H1 (cell line): ENCODE measurements at regions not wholly inside any gene's neighbourhood (a gene's known extent, or its start where the extent isn't known, plus 50 kb on each side); places are given as distances from the start of the nearest gene placed in this dataset.

Experiments used
- CTCF ChIA-PET: fragments of 300-600 bp; sonication (Branson Sonifier 250); formaldehyde crosslinking; loops from one replicate; lab custom pipeline; 2021; ENCODE audit not compliant: partially characterized antibody; lab: Charles Lee
- POLR2A ChIA-PET: fragments of 300-600 bp; sonication (Branson Sonifier 250); formaldehyde crosslinking; loops from one replicate; lab custom pipeline; 2021; ENCODE audit warnings: inconsistent platforms; ENCODE audit not compliant: partially characterized antibody; lab: Charles Lee
- DNase-seq, 2 experiments: peaks; one replicate each; pipeline versions ENCODE4 v3.0.0 to v3.0.0-alpha.2; 2010 to 2022; ENCODE audit warnings: low spot score in 2 of 2, low read depth in 1 of 2, mixed read lengths in 1 of 2
- FAIRE-seq: peaks from 2 replicates; lab custom pipeline; 2011; peaks lifted over from hg19 to GRCh38; lab: Jason Lieb, UNC
- H2AFZ ChIP-seq: 2 replicates; pipeline ENCODE4 v1.8.1; 2012; ENCODE audit warnings: low read length, inconsistent platforms
- H2AK5ac ChIP-seq: 2 replicates; pipeline ENCODE4 v1.6.1; 2013; ENCODE audit warnings: low read depth, low read length
- H2BK120ac ChIP-seq: replicated peaks from 2 replicates; pipeline ENCODE3; 2013; ENCODE audit warnings: low read depth, low read length, inconsistent platforms
- H2BK12ac ChIP-seq: 2 replicates; pipeline ENCODE4 v1.6.1; 2013; ENCODE audit warnings: low read depth, low read length
- H2BK15ac ChIP-seq: 2 replicates; pipeline ENCODE4 v1.6.1; 2013; ENCODE audit warnings: low read length
- H2BK20ac ChIP-seq: 2 replicates; pipeline ENCODE4 v1.6.1; 2013; ENCODE audit warnings: low read length
- H2BK5ac ChIP-seq: 2 replicates; pipeline ENCODE4 v1.6.1; 2013; ENCODE audit warnings: low read depth, low read length
- H3K14ac ChIP-seq: 2 replicates; pipeline ENCODE4 v1.6.1; 2013; ENCODE audit warnings: inconsistent platforms; ENCODE audit not compliant: insufficient read length
- H3K18ac ChIP-seq: 2 replicates; pipeline ENCODE4 v1.6.1; 2013; ENCODE audit warnings: low read length; ENCODE audit errors: extremely low read depth
- H3K23ac ChIP-seq: 2 replicates; pipeline ENCODE4 v1.6.1; 2013; ENCODE audit warnings: inconsistent platforms; ENCODE audit not compliant: insufficient read length
- H3K23me2 ChIP-seq: 2 replicates; pipeline ENCODE4 v1.6.1; 2013; ENCODE audit warnings: low read depth, low read length
- H3K27ac ChIP-seq: 2 replicates; pipeline ENCODE4 v1.6.1; 2011; ENCODE audit warnings: low read depth, low read length, inconsistent platforms
- H3K27me3 ChIP-seq, 4 experiments: replicated peaks in 1 of 4; 1 replicate in 1 of 4; 2 replicates in 3 of 4; pipeline versions ENCODE4 v1.6.1 to v1.8.1; 2011 to 2013; ENCODE audit warnings: low read length in 3 of 4, mild to moderate bottlenecking in 3 of 4, inconsistent platforms in 2 of 4, mixed read lengths in 2 of 4, moderate library complexity in 1 of 4; ENCODE audit not compliant: control insufficient read depth in 3 of 4, insufficient read depth in 3 of 4; ENCODE audit errors: extremely low read depth in 1 of 4
- H3K36me3 ChIP-seq, 4 experiments: 2 replicates each; pipeline versions ENCODE4 v1.6.1 to v1.8.1; 2011 to 2013; ENCODE audit warnings: mild to moderate bottlenecking in 4 of 4, low read length in 3 of 4, moderate library complexity in 2 of 4, control low read depth in 1 of 4, inconsistent platforms in 1 of 4; ENCODE audit not compliant: insufficient read depth in 4 of 4, control insufficient read depth in 2 of 4
- H3K4ac ChIP-seq: replicated peaks from 2 replicates; pipeline ENCODE3; 2013; ENCODE audit warnings: low read length, low read depth, mixed read lengths, inconsistent platforms; ENCODE audit not compliant: insufficient read length
- H3K4me1 ChIP-seq, 4 experiments: replicated peaks in 1 of 4; 1 replicate in 1 of 4; 2 replicates in 3 of 4; pipeline versions ENCODE4 v1.6.1 to v1.8.1; 2011 to 2013; ENCODE audit warnings: low read length in 3 of 4, inconsistent platforms in 2 of 4, mixed read lengths in 1 of 4; ENCODE audit not compliant: insufficient read depth in 4 of 4, control insufficient read depth in 3 of 4
- H3K4me2 ChIP-seq, 2 experiments: 2 replicates each; pipeline versions ENCODE4 v1.6.1 to v1.8.1; 2011 to 2013; ENCODE audit warnings: low read depth in 2 of 2, low read length in 2 of 2, control low read depth in 1 of 2, inconsistent platforms in 1 of 2, mild to moderate bottlenecking in 1 of 2; ENCODE audit not compliant: insufficient read depth in 1 of 2
- H3K4me3 ChIP-seq, 4 experiments: fragments of 200-600, 300-600 bp in 1 of 4; sonication (generic), shearing (Covaris generic), sonication (Bioruptor Twin) in 1 of 4; 2 replicates each; pipeline versions ENCODE4 v1.5.1 to v1.8.1; 2011 to 2016; ENCODE audit warnings: low read length in 4 of 4, low read depth in 3 of 4, control low read depth in 2 of 4, inconsistent platforms in 2 of 4, mild to moderate bottlenecking in 2 of 4, mixed read lengths in 1 of 4, moderate library complexity in 1 of 4; ENCODE audit not compliant: insufficient read depth in 2 of 4; ENCODE audit errors: extremely low read depth in 1 of 4
- H3K56ac ChIP-seq: replicated peaks from 2 replicates; pipeline ENCODE3; 2013; ENCODE audit warnings: low read depth, mild to moderate bottlenecking, mixed read lengths, low read length, inconsistent platforms; ENCODE audit not compliant: insufficient read length
- H3K79me1 ChIP-seq: 2 replicates; pipeline ENCODE4 v1.6.1; 2013; ENCODE audit warnings: low read depth, low read length, control low read depth
- H3K79me2 ChIP-seq, 2 experiments: 2 replicates each; pipeline versions ENCODE4 v1.6.1 to v1.8.1; 2012 to 2013; ENCODE audit warnings: low read length in 2 of 2, mild to moderate bottlenecking in 2 of 2, inconsistent platforms in 1 of 2; ENCODE audit not compliant: insufficient read depth in 2 of 2, control insufficient read depth in 1 of 2
- H3K9ac ChIP-seq, 4 experiments: replicated peaks in 1 of 4; 1 replicate in 1 of 4; 2 replicates in 3 of 4; pipeline versions ENCODE4 v1.6.1 to v1.8.1; 2011 to 2013; ENCODE audit warnings: low read depth in 3 of 4, low read length in 3 of 4, control low read depth in 2 of 4, mild to moderate bottlenecking in 2 of 4, moderate library complexity in 2 of 4, inconsistent platforms in 1 of 4; ENCODE audit errors: extremely low read depth in 1 of 4
- H3K9me3 ChIP-seq, 2 experiments: 2 replicates each; pipeline versions ENCODE4 v1.6.1 to v1.8.1; 2012 to 2013; ENCODE audit warnings: mild to moderate bottlenecking in 2 of 2, moderate library complexity in 2 of 2, control low read depth in 1 of 2, inconsistent platforms in 1 of 2, low read depth in 1 of 2, low read length in 1 of 2, mixed read lengths in 1 of 2; ENCODE audit not compliant: insufficient read depth in 2 of 2
- H4K20me1 ChIP-seq, 2 experiments: replicated peaks in 1 of 2; 2 replicates each; pipeline versions ENCODE3 to v1.8.1; 2011 to 2013; ENCODE audit warnings: inconsistent platforms in 2 of 2, low read length in 2 of 2, mild to moderate bottlenecking in 1 of 2; ENCODE audit not compliant: insufficient read depth in 2 of 2, control insufficient read depth in 1 of 2
- H4K5ac ChIP-seq: 2 replicates; pipeline ENCODE4 v1.6.1; 2013; ENCODE audit warnings: low read length, low read depth, mixed read lengths, inconsistent platforms; ENCODE audit not compliant: insufficient read length
- H4K8ac ChIP-seq: 2 replicates; pipeline ENCODE4 v1.8.0; 2013; ENCODE audit warnings: mild to moderate bottlenecking, moderate library complexity, low read length, inconsistent platforms; ENCODE audit not compliant: insufficient read depth; ENCODE audit errors: extremely low read depth
- H4K91ac ChIP-seq: replicated peaks from 2 replicates; pipeline ENCODE3; 2013; ENCODE audit warnings: low read length, mixed read lengths, inconsistent platforms; ENCODE audit not compliant: insufficient read length
- BRCA1 ChIP-seq: IDR thresholded peaks from 2 replicates; pipeline ENCODE4 v1.6.1; 2012; ENCODE audit warnings: low read depth, low read length, improper control_type of control experiment
- CEBPB ChIP-seq: IDR thresholded peaks from 2 replicates; pipeline ENCODE4 v1.6.1; 2012; ENCODE audit warnings: low read depth, low read length
- EP300 ChIP-seq, 2 experiments: IDR thresholded peaks; 1 replicate in 1 of 2; 2 replicates in 1 of 2; pipeline ENCODE4 v1.6.1; 2011 to 2012; ENCODE audit warnings: low read depth in 2 of 2, low read length in 2 of 2, mild to moderate bottlenecking in 2 of 2, borderline replicate concordance in 1 of 2, inconsistent platforms in 1 of 2, moderate library complexity in 1 of 2
- GABPA ChIP-seq: IDR thresholded peaks from 2 replicates; pipeline ENCODE4 v1.6.1; 2011; ENCODE audit warnings: mild to moderate bottlenecking, low read length, moderate library complexity, borderline replicate concordance; ENCODE audit not compliant: insufficient read depth
- GTF2F1 ChIP-seq: IDR thresholded peaks from 2 replicates; pipeline ENCODE4 v1.6.1; 2012; ENCODE audit warnings: low read depth, low read length, improper control_type of control experiment, borderline replicate concordance
- NANOG ChIP-seq: IDR thresholded peaks from 2 replicates; pipeline ENCODE4 v1.6.1; 2011; ENCODE audit warnings: low read length, low read depth, mild to moderate bottlenecking, inconsistent platforms; ENCODE audit not compliant: insufficient read depth, poor library complexity, severe bottlenecking
- RFX5 ChIP-seq: IDR thresholded peaks from 2 replicates; pipeline ENCODE4 v1.6.1; 2011; ENCODE audit warnings: low read depth, low read length, improper control_type of control experiment, borderline replicate concordance
- SIN3A ChIP-seq, 2 experiments: IDR thresholded peaks in 1 of 2; conservative IDR thresholded peaks in 1 of 2; 2 replicates each; pipeline ENCODE4 v1.6.1; 2011 to 2012; ENCODE audit warnings: low read length in 2 of 2, improper control_type of control experiment in 1 of 2, low read depth in 1 of 2, mild to moderate bottlenecking in 1 of 2
- WGBS, 2 experiments: shearing (Covaris generic) in 1 of 2; methylation state at CpG; one replicate each; pipeline versions ENCODE4 v1.1.6 to v1.1.7; 2013 to 2015; ENCODE audit warnings: low lambda C conversion rate in 2 of 2, mixed read lengths in 2 of 2, inconsistent platforms in 1 of 2, low coverage in 1 of 2, missing lambda C conversion rate in 1 of 2; ENCODE audit not compliant: insufficient replicate concordance in 2 of 2, insufficient coverage in 1 of 2, insufficient read length in 1 of 2; ENCODE audit errors: extremely low coverage in 1 of 2, missing lambda C conversion rate in 1 of 2; 5-methylcytosine and 5-hydroxymethylcytosine counted together

DNA sequence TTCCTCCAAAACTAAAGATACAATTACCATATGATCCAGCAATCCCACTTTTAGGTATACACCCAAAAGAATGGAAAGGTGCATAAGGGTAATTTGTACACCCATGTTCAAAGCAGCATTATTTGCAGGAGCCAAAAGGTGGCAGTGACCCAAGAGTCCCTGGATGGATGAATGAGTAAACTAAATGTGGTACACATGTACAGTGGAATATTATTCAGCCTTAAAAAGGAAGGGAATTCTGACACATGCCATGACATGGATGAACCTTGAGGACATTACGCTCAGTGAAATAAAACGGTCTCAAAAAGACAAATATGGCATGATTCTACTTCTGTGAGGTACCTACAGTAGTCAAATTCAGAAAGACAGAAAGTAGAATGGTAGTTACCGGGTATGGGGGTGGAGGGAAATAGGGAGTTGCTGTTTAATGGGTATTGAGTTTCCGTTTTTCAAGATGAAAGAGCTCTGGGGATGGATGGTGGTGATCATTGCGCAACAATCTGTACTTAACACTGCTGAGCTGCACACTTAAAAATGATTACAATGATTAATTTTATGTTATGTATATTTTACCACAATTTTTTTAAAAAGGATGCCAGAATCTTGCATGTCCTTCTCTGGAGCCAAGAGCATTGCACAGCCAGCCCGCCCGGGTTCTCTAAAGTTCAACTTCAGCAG lies 518.9 kb upstream of the JARID2 start:
- POLR2A ChIA-PET, result interaction anchor here (1.4 kb wide), 1 partner anchor 56 kb away, joined by 3 read pairs; no protein-coding TSS in a partner anchor
- no peak for DNase-seq
- WGBS, 2 experiments, result 95% methylated on average over 7 of the region's 7 CpGs; no CpG with 5 or more reads in 1 of the 2 experiments
- TF ChIP-seq EP300 (IDR thresholded peaks at IDR 0.05; ENCODE audit: borderline replicate concordance in 1 of 2, low read depth in 2 of 2, low read length in 2 of 2) (no peak), RFX5 (no peak), SIN3A (conservative IDR thresholded peaks at IDR 0.05 in 1 of 2, IDR thresholded peaks at IDR 0.05 in 1 of 2; ENCODE audit: low read depth in 1 of 2, low read length in 2 of 2) (no peak), GTF2F1 (no peak), BRCA1 (no peak), GABPA (no peak), NANOG (no peak), CEBPB (peak; percentile 90)

More for the DNA sequence above, 518.9 kb upstream of the JARID2 start:
- no peak for FAIRE-seq
- Histone ChIP-seq H3K27ac (no peak overlapping the region), H3K9ac (no peak overlapping the region), H3K56ac (no peak overlapping the region), H4K20me1 (no peaks in the 10 kb centered on the region), H4K8ac (no peak overlapping the region), H3K79me2 (no peaks in the 10 kb centered on the region), H3K4ac (no peak overlapping the region), H3K23ac (no peak overlapping the region), H4K5ac (no peak overlapping the region), H2BK20ac (no peak overlapping the region), H3K4me1 (peaks cover 5 to 11% (median 7%) of the 10 kb centered on the region in 4 experiments; a peak in 6 of 7 replicates), H3K14ac (no peak overlapping the region), H2BK12ac (no peak overlapping the region), H3K36me3 (no peaks in the 10 kb centered on the region; a peak in 1 of 8 replicates), H4K91ac (no peak overlapping the region), H2BK120ac (no peak overlapping the region), H3K4me3 (no peak overlapping the region), H3K9me3 (no peaks in the 10 kb centered on the region; a peak in 1 of 4 replicates), H2AK5ac (no peak overlapping the region), H3K18ac (no peak overlapping the region), H3K23me2 (no peaks in the 10 kb centered on the region), H3K27me3 (no peaks in the 10 kb centered on the region), H2BK5ac (no peak overlapping the region), H3K4me2 (no peak overlapping the region), H3K79me1 (no peaks in the 10 kb centered on the region), H2AFZ (no peak overlapping the region), H2BK15ac (no peak overlapping the region)
- CTCF ChIA-PET, result interaction anchor here (0.6 kb wide), 1 partner anchor 59 kb away, joined by 3 read pairs; no protein-coding TSS in a partner anchor
